ENCODE measurements at regions not wholly inside any gene's neighbourhood (a gene's known extent, or its start where the extent isn't known, plus 50 kb on each side); places are given as distances from the start of the nearest gene placed in this dataset.

- Histone ChIP-seq H3K36me3 (no peaks in the 10 kb centered on the region), H3K9me3 (replicated peaks) (no peaks in the 10 kb centered on the region; the same call in 1 of the 2 replicates), H3K27ac (no peak overlapping the region), H3K4me3 (no peak overlapping the region), H3K27me3 (replicated peaks) (no peaks in the 10 kb centered on the region), H3K4me1 (replicated peaks) (peaks cover 3% of the 10 kb centered on the region)
- DNase-seq (ENCODE audit: low read depth in 1 of 2, low spot score in 2 of 2), result no peak
These were observed 538.5 kb upstream of the NECTIN3 start for GRCh38 chr3:110533089-110533488.

DNA sequence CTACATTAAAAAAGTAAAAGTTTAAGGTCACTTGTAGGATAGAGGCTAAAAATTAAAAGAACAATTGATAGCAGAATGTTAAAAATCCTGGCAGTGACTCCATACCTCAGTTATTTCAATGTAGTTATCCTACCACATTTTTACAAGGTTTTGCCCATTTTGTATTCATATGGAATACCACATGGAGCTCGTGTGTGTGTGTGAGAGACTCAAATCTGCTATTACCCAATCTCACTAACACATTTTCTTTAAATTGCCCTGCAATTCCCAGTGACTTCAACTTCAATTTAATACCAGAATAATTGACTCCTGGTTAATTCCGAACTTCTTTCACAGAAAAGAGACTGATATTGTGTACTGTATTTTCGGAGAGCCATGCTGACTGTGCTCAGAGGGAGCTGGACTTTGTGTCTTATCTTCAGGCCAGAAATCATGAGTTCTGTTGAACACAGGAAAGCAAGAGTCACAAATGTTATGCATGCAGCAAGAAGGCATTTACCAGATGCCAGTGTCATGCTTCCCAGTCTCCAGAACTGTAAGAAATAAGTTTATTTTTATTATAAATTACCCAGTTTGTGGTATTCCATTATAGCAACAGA lies 529.0 kb upstream of the NECTIN3 start:
- Histone ChIP-seq H3K27ac (no peak overlapping the region), H3K36me3 (no peaks in the 10 kb centered on the region), H3K4me1 (replicated peaks) (peaks cover 7% of the 10 kb centered on the region; the same call in 1 of the 2 replicates), H3K9me3 (replicated peaks) (no peaks in the 10 kb centered on the region), H3K27me3 (replicated peaks) (no peaks in the 10 kb centered on the region), H3K4me3 (no peak overlapping the region)
- DNase-seq (ENCODE audit: low read depth in 1 of 2, low spot score in 2 of 2), result peak in 1 of 2 experiments; percentile 14

- peaks cover 7% of the 10 kb centered on the region; the same call in 1 of the 2 replicates for H3K4me1 ChIP-seq (replicated peaks)
- H3K4me3 ChIP-seq, result no peak overlapping the region
- H3K36me3 ChIP-seq, result no peaks in the 10 kb centered on the region
- H3K27ac ChIP-seq, result no peak overlapping the region
- H3K27me3 ChIP-seq (replicated peaks), result no peaks in the 10 kb centered on the region
- DNase-seq (ENCODE audit: low read depth in 1 of 2, low spot score in 2 of 2), result no peak
- H3K9me3 ChIP-seq (replicated peaks), result no peaks in the 10 kb centered on the region
These were observed 526.9 kb upstream of the NECTIN3 start for GRCh38 chr3:110544730-110545129.

GRCh38 chr3:110550511-110550910 lies 521.1 kb upstream of the NECTIN3 start:
- Histone ChIP-seq H3K9me3 (replicated peaks) (no peaks in the 10 kb centered on the region), H3K4me1 (replicated peaks) (no peaks in the 10 kb centered on the region), H3K27ac (no peak overlapping the region), H3K27me3 (replicated peaks) (no peaks in the 10 kb centered on the region), H3K4me3 (no peak overlapping the region), H3K36me3 (no peaks in the 10 kb centered on the region)
- no peak for DNase-seq (ENCODE audit: low read depth in 1 of 2, low spot score in 2 of 2)

- H3K27ac ChIP-seq, result no peak overlapping the region
These were observed 509.0 kb upstream of the NECTIN3 start for GRCh38 chr3:110562621-110563020.

GRCh38 chr3:110564674-110565073 lies 506.9 kb upstream of the NECTIN3 start:
- H3K27ac ChIP-seq, result no peak overlapping the region
- H3K36me3 ChIP-seq, result no peaks in the 10 kb centered on the region
- no peak overlapping the region for H3K4me3 ChIP-seq
- H3K27me3 ChIP-seq (replicated peaks), result no peaks in the 10 kb centered on the region
- no peaks in the 10 kb centered on the region for H3K9me3 ChIP-seq (replicated peaks)
- H3K4me1 ChIP-seq (replicated peaks), result peaks cover 17% of the 10 kb centered on the region
- no peak for DNase-seq (ENCODE audit: low read depth in 1 of 2, low spot score in 2 of 2)

More at GRCh38 chr3:110562621-110563020, 509.0 kb upstream of the NECTIN3 start:
- peaks cover 8% of the 10 kb centered on the region for H3K4me1 ChIP-seq (replicated peaks)
- H3K9me3 ChIP-seq (replicated peaks), result no peaks in the 10 kb centered on the region
- no peak overlapping the region for H3K4me3 ChIP-seq
- H3K27me3 ChIP-seq (replicated peaks), result no peaks in the 10 kb centered on the region
- DNase-seq (ENCODE audit: low read depth in 1 of 2, low spot score in 2 of 2), result no peak
- H3K36me3 ChIP-seq, result no peaks in the 10 kb centered on the region

GRCh38 chr3:110567029-110567428 lies 504.6 kb upstream of the NECTIN3 start:
- Histone ChIP-seq H3K27me3 (replicated peaks) (no peaks in the 10 kb centered on the region), H3K4me1 (replicated peaks) (peaks cover 17% of the 10 kb centered on the region), H3K9me3 (replicated peaks) (no peaks in the 10 kb centered on the region), H3K4me3 (no peak overlapping the region), H3K27ac (peak overlapping the region; percentile 50), H3K36me3 (no peaks in the 10 kb centered on the region)
- peak in 1 of 2 experiments; percentile 41 for DNase-seq (ENCODE audit: low read depth in 1 of 2, low spot score in 2 of 2)

DNA sequence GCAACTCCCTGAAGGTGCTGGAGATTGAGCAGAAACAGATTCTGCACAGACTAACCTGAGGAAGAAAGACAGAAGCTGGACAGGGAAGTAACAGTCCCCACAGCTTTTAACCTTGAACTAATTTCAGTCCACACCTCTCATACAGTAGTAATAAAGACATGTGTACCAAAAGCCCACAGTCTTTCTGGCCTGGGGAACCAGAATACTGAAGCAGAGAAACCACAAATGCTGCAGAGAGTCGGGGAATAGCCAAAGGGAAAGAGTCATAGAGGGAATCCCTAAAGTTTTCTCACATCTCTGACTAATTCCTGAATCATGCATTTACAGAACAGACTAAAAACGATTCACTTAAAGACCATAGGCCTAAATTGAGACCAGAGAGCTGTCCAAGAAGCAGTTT lies 503.4 kb upstream of the NECTIN3 start:
- H3K27ac ChIP-seq, result peak overlapping the region; percentile 7; the same call in 1 of the 2 replicates
- H3K36me3 ChIP-seq, result no peaks in the 10 kb centered on the region
- no peaks in the 10 kb centered on the region for H3K9me3 ChIP-seq (replicated peaks)
- no peaks in the 10 kb centered on the region for H3K27me3 ChIP-seq (replicated peaks)
- H3K4me3 ChIP-seq, result no peak overlapping the region
- peaks cover 17% of the 10 kb centered on the region for H3K4me1 ChIP-seq (replicated peaks)
- peak; percentile 43 to 66 for DNase-seq (ENCODE audit: low read depth in 1 of 2, low spot score in 2 of 2)

GRCh38 chr3:110569073-110569472 lies 502.5 kb upstream of the NECTIN3 start:
- H3K27ac ChIP-seq, result no peak overlapping the region
- no peak overlapping the region for H3K4me3 ChIP-seq
- no peaks in the 10 kb centered on the region for H3K36me3 ChIP-seq

GRCh38 chr3:110575702-110576101 lies 495.9 kb upstream of the NECTIN3 start:
- Histone ChIP-seq H3K9me3 (replicated peaks) (no peaks in the 10 kb centered on the region), H3K27ac (peak overlapping the region; percentile 92)

More at GRCh38 chr3:110569073-110569472, 502.5 kb upstream of the NECTIN3 start:
- Histone ChIP-seq H3K4me1 (replicated peaks) (peaks cover 17% of the 10 kb centered on the region), H3K27me3 (replicated peaks) (no peaks in the 10 kb centered on the region), H3K9me3 (replicated peaks) (no peaks in the 10 kb centered on the region)
- no peak for DNase-seq (ENCODE audit: low read depth in 1 of 2, low spot score in 2 of 2)

DNA sequence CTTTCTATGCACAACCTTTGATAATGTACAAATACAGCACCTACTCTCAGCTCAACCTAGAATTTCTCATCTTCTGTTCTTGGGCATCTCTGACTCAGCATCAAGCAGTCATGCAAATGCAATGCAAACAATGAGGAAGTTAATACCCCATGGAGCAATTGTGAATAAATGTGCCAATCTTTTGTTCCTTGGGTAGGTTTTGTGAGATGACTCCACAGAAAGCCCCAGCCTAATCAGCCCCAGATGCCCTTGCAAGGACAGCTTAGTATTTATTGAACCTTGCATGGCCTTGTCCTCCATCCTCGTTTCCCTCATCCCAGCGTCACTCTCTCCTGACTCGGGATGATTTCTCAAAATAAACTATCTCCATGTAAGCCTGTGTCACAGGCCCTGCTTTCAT lies 494.7 kb upstream of the NECTIN3 start:
- Histone ChIP-seq H3K36me3 (no peaks in the 10 kb centered on the region), H3K4me3 (no peak overlapping the region), H3K27me3 (replicated peaks) (no peaks in the 10 kb centered on the region), H3K4me1 (replicated peaks) (peaks cover 42% of the 10 kb centered on the region), H3K27ac (peak overlapping the region; percentile 92), H3K9me3 (replicated peaks) (no peaks in the 10 kb centered on the region)
- DNase-seq (ENCODE audit: low read depth in 1 of 2, low spot score in 2 of 2), result peak; percentile 91 to 92

More at GRCh38 chr3:110575702-110576101, 495.9 kb upstream of the NECTIN3 start:
- Histone ChIP-seq H3K36me3 (no peaks in the 10 kb centered on the region), H3K4me3 (no peak overlapping the region), H3K4me1 (replicated peaks) (peaks cover 42% of the 10 kb centered on the region), H3K27me3 (replicated peaks) (no peaks in the 10 kb centered on the region)
- no peak for DNase-seq (ENCODE audit: low read depth in 1 of 2, low spot score in 2 of 2)

- H3K9me3 ChIP-seq (replicated peaks), result no peaks in the 10 kb centered on the region
- H3K4me3 ChIP-seq, result no peak overlapping the region
- H3K4me1 ChIP-seq (replicated peaks), result peaks cover 42% of the 10 kb centered on the region
- no peaks in the 10 kb centered on the region for H3K27me3 ChIP-seq (replicated peaks)
- DNase-seq (ENCODE audit: low read depth in 1 of 2, low spot score in 2 of 2), result no peak
- H3K27ac ChIP-seq, result peak overlapping the region; percentile 92
- H3K36me3 ChIP-seq, result no peaks in the 10 kb centered on the region
These were observed 493.8 kb upstream of the NECTIN3 start for GRCh38 chr3:110577854-110578253.

DNA sequence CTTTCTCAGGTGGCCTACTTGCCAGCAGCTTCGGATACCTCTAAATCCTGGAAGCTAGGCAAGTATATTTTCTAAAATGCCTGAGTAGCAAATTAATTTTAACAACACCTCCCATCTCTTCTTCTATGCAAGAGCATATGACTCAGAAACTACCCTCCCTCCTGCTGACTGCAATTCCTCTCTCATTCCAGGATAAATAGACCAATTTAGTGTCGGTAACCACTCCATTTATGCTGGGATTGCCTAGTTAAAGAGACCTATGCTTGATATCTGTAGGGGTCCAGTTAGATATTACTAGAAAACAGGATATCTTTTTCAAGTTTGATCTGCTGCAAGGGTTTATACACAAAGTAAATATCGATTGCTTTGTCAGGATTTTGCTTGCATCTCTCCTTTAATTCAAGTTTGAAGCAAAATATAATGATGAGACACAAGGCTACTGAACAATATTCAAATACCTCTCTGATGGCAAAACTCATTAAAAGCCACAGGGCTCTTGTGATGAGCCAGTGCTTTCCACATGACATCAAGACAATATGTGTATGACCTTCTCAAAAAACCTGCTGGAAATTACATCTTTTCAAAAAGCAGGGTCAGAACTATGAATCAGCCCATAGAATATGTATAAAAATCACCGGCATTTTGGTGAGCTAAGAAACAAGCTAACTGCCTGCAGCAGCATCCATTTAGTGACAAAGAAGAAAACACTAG lies 491.6 kb upstream of the NECTIN3 start:
- peaks cover 49% of the 10 kb centered on the region for H3K4me1 ChIP-seq (replicated peaks)
- H3K9me3 ChIP-seq (replicated peaks), result no peaks in the 10 kb centered on the region
- DNase-seq (ENCODE audit: low read depth in 1 of 2, low spot score in 2 of 2), result peak in 1 of 2 experiments; percentile 48
- peak overlapping the region; percentile 92 for H3K27ac ChIP-seq
- H3K4me3 ChIP-seq, result no peak overlapping the region
- no peaks in the 10 kb centered on the region for H3K36me3 ChIP-seq
- H3K27me3 ChIP-seq (replicated peaks), result no peaks in the 10 kb centered on the region

- no peaks in the 10 kb centered on the region for H3K9me3 ChIP-seq (replicated peaks)
- H3K27me3 ChIP-seq (replicated peaks), result no peaks in the 10 kb centered on the region
- H3K27ac ChIP-seq, result no peak overlapping the region
- no peaks in the 10 kb centered on the region for H3K36me3 ChIP-seq
- no peak for DNase-seq (ENCODE audit: low read depth in 1 of 2, low spot score in 2 of 2)
- H3K4me3 ChIP-seq, result no peak overlapping the region
- peaks cover 25% of the 10 kb centered on the region for H3K4me1 ChIP-seq (replicated peaks)
These were observed 488.2 kb upstream of the NECTIN3 start for GRCh38 chr3:110583373-110583935.
